Stimulated activated naive CD8-positive, alpha-beta T cell treated with anti-CD3 and anti-CD28 coated beads, Interleukin-15, Interleukin-2, amounts not matched to agents 100 U/mL and 50 U/mL, for 24 hours (primary cell): ENCODE measurements at regions not wholly inside any gene's neighbourhood (a gene's known extent, or its start where the extent isn't known, plus 50 kb on each side); places are given as distances from the start of the nearest gene placed in this dataset.
"Not testable (repeated sequence)": the region's sequence is repeated elsewhere in the genome, so short reads cannot be mapped to it uniquely, and the experiment has no call there.

Experiments used
- ATAC-seq: fragments of 150-1000 bp; cut with Tn5 transposase; one replicate; pipeline ENCODE4 v1.10.0; 2021
- DNase-seq: peaks from one replicate; pipeline ENCODE4 v3.0.0; 2021

DNA sequence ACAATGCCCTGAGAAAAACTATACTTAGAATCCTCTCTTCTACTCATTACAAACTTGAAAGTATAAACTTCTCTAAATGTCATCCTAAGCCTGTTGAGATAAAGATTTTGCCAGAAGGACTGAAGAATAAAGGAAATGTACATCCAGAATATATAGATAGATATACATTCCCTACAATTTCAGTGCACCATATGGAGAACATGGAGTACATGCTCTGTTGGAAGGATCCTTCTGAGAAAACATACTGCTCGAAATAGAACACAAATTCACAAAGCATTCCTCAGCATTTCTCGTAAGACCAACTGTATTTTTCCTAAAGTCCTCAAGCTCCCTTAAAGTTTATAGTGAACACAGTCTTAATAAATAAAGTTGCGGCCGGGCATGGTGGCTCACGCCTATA is 69.7 kb upstream of the RASA1 start:
- ATAC-seq (no peak), DNase-seq (no peak)

DNA sequence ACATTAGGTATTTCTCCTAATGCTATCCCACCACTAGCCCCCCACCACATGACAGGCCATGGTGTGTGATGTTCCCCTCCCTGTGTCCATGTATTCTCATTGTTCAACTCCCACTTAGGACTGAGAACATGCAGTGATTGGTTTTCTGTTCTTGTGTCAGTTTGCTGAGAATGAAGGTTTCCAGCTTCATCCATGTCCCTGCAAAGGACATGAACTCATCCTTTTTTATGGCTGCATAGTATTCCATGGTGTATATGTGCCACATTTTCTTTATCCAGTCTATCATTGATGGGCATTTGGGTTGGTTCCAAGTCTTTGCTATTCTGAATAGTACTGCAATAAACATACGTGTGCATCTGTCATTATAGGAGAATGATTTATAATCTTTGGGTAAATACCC is 68.4 kb upstream of the RASA1 start:
- not testable (repeated sequence) for ATAC-seq, DNase-seq

DNA sequence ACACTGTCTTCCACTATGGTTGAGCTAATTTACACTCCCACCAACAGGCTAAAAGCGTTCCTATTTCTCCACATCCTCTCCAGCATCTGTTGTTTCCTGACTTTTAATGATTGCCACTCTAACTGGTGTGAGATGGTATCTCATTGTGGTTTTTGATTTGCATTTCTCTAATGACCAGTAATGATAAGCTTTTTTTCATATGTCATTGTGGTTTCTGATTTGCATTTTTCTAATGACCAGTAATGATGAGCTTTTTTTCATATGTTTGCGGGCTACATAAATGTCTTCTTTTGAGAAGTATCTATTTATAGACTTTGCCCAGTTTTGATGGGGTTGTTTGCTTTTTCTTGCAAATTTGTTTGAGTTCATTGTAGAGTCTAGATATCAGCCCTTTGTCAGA is 68.0 kb upstream of the RASA1 start:
- ATAC-seq, DNase-seq: not testable (repeated sequence)

DNA sequence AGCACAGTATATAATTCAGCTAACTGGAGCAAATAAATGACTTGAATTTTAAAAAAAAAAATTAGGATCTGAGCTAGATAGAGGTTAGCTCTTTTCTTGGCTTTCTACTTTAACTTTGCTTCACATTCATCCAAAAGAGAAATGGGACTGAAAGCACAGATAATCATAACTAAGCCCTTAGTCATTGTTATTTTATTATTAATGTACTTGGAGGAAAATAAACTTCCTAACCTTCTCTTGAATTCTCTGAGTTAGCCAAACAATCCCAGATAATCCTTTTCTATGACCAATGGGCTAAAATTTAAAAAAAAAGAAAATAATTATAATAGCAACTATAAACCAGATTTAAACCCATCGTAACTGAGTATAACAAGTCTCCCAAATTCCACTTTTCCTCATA is 57.6 kb upstream of the RASA1 start:
- DNase-seq (no peak), ATAC-seq (no peak)

DNA sequence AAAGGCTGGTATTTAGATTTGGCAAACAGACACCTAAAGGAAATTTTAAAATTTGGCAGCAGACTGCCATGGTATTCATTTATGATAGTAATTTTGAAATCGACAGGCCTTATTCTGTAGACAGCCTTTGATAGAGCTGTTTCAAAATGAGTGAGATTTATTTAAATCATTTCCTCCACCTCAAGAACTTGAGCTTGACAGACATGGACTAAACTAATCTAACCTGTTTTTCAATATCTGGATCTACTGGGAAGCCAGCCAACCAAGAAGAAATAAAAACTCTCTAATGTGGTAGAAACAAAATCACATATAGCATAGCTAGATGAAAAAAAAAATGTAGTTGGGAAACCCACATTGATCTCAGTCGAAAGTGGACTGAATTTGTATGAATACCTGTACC is 56.9 kb upstream of the RASA1 start:
- DNase-seq = no peak
- no peak for ATAC-seq

DNA sequence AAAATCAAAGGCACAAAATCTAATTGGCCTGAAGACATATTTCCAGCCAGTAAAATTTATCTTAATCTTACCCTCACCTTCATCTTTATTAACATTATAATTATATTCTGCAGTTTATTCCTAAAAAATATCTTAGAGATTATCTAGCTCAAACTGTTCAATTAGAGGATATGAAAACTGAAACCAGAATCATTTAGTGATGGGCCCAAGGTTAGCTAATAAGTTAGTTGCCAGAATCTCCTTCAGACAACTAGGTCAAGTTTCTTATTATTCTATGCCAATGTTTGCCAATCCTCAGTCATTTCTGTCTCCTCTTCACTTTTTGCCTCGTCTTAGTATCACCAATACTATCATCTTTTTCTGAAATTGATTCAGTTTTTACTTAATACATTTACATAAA is 56.0 kb upstream of the RASA1 start:
- DNase-seq (no peak), ATAC-seq (no peak)

DNA sequence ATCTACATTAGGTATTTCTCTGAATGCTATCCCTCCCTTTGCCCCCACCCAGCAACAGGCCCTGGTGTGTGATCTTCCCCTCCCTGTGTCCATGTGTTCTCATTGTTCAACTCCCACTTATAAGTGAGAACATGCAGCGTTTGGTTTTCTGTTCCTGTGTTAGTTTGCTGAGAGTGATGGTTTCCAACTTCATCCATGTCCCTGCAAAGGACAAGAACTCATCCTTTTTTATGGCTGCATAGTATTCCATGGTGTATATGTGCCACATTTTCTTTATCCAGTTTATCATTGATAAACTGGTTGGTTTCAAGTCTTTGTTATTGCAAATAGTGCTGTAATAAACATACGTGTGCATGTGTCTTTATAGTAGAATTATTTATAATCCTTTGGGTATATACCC is 55.5 kb upstream of the RASA1 start:
- not testable (repeated sequence) for ATAC-seq, DNase-seq

DNA sequence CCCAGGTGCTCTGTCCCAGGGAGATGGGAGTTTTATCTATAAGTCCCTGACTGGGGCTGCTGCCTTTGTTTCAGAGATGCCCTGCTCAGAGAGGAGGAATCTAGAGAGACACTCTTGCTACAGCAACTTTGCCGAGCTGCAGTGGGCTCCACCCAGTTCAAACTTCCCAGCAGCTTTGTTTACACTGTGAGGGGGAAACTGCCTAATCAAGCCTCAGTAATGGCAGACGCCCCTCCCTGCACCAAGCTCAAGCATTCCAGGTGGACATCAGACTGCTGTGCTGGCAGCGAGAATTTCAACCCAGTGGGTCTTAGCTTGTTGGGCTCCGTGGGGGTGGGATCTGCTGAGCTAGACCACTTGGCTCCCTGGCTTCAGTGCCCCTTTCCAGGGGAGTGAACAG is 50.2 kb upstream of the RASA1 start:
- not testable (repeated sequence) for ATAC-seq, DNase-seq
